Activated B cell treated with CpG ODN at 0.5 μM for 24 hours (primary cell): ENCODE measurements at regions not wholly inside any gene's neighbourhood (a gene's known extent, or its start where the extent isn't known, plus 50 kb on each side); places are given as distances from the start of the nearest gene placed in this dataset.

Experiments used
- ATAC-seq: fragments of 200-7000 bp; cut with Tn5 transposase; one replicate; pipeline ENCODE4 v1.10.0; 2021; ENCODE audit warnings: low read depth, mild to moderate bottlenecking, moderate library complexity
- CTCF ChIA-PET: fragments of 350-600 bp; sonication (Branson Sonifier 250); formaldehyde crosslinking; loops from one replicate; lab custom pipeline; 2021; ENCODE audit warnings: antibody characterized with exemption; lab: Charles Lee
- POLR2A ChIA-PET: fragments of 350-600 bp; sonication (Branson Sonifier 250); formaldehyde crosslinking; loops from one replicate; lab custom pipeline; 2021; ENCODE audit warnings: antibody characterized with exemption; lab: Charles Lee
- DNase-seq: peaks from one replicate; pipeline ENCODE4 v3.0.0; 2022
- H3K27ac Mint-ChIP-seq: one replicate; pipeline ENCODE4 v1.8.0; 2020; ENCODE audit warnings: mixed read lengths
- H3K27me3 Mint-ChIP-seq: one replicate; pipeline ENCODE4 v1.8.0; 2021; ENCODE audit warnings: mixed read lengths
- H3K36me3 Mint-ChIP-seq: one replicate; pipeline ENCODE4 v1.8.0; 2021; ENCODE audit warnings: low read depth, mixed read lengths
- H3K4me1 Mint-ChIP-seq: one replicate; pipeline ENCODE4 v1.8.0; 2021; ENCODE audit warnings: mixed read lengths
- H3K4me3 Mint-ChIP-seq: one replicate; pipeline ENCODE4 v1.8.0; 2020; ENCODE audit warnings: mild to moderate bottlenecking, mixed read lengths
- H3K9me3 Mint-ChIP-seq: one replicate; pipeline ENCODE4 v1.8.0; 2020; ENCODE audit warnings: mixed read lengths
- intact Hi-C: fragments of 100-400 bp; cut with micrococcal nuclease; formaldehyde crosslinking; loops from one replicate; pipeline ENCODE4 v1.15.1; 2024
- TF ChIP-seq, protein P1 (sequence below): fragments of 200-600 bp; IDR thresholded peaks from one replicate; pipeline ENCODE4 v1.8.0; 2022; ENCODE audit warnings: antibody characterized with exemption, mild to moderate bottlenecking

DNA sequence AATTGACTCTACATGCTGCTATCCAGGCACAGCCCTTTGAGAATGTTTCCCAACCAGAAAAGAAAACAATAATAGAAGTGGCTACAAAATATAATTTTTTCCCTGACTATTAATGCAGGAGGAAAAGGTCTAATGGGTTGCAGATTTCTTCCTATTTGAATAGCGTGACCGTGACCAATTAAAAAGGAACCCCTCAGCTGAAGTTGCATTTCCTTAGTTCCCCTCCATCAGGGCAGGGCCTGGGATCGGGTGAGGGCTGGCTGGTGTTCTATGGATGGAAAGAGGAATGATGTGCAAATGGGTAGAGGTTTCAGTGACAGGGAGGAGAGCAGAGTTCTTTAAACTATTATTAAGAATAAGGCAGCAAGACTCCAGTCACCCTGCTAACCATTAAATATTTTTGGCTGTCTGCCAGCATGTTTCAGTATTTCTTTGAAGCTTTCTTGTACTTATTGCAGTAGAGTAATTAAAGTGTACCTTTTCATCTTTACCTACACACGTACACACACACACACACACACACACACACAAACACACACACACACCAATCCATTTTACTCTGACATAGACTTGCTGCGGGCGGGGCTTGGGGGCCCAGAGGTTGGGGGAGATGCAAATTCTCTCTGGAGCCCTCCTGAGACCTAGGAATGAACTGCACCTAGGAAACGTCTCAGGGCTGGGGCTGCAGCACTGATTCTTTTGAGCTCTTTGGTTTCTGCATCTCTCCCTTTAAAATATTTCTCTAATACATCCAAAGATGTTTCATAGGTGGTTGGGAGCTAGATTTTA is 154.8 kb upstream of the SLC35B3 start:
- Mint-ChIP-seq H3K4me3 (no peak overlapping the region), H3K36me3 (no peaks in the 10 kb centered on the region), H3K27me3 (no peaks in the 10 kb centered on the region), H3K9me3 (peaks cover 10% of the 10 kb centered on the region), H3K27ac (no peak overlapping the region), H3K4me1 (no peaks in the 10 kb centered on the region)
- no peak for ATAC-seq
- POLR2A ChIA-PET = no interaction called here
- DNase-seq = no peak
- TF ChIP-seq, protein P1, sequence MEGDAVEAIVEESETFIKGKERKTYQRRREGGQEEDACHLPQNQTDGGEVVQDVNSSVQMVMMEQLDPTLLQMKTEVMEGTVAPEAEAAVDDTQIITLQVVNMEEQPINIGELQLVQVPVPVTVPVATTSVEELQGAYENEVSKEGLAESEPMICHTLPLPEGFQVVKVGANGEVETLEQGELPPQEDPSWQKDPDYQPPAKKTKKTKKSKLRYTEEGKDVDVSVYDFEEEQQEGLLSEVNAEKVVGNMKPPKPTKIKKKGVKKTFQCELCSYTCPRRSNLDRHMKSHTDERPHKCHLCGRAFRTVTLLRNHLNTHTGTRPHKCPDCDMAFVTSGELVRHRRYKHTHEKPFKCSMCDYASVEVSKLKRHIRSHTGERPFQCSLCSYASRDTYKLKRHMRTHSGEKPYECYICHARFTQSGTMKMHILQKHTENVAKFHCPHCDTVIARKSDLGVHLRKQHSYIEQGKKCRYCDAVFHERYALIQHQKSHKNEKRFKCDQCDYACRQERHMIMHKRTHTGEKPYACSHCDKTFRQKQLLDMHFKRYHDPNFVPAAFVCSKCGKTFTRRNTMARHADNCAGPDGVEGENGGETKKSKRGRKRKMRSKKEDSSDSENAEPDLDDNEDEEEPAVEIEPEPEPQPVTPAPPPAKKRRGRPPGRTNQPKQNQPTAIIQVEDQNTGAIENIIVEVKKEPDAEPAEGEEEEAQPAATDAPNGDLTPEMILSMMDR = no peak
- intact Hi-C loops = no loop called here
- CTCF ChIA-PET = no interaction called here

DNA sequence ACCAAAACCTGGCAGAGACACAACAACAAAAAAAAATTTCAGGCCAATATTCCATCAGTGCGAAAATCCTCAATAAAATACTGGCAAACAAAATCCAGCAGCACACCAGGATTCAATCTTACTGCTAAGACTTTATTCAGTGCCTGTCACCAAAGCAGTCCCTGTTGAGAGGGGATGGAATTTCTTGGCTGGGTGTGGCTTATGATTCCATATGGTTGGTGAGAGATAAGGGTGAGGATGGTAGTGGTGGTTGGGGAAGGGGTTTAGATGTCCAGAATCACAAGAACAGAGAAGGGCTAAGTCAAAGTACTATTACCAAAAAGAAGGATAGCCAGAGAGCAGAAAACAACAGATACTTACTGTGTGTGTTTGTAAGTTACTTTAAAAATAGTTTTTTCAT is 152.8 kb upstream of the SLC35B3 start:
- ATAC-seq (no peak), DNase-seq (no peak)
- Mint-ChIP-seq H3K4me3 (no peak overlapping the region), H3K4me1 (no peaks in the 10 kb centered on the region), H3K27ac (no peak overlapping the region), H3K9me3 (peaks cover 14% of the 10 kb centered on the region), H3K36me3 (no peaks in the 10 kb centered on the region), H3K27me3 (no peaks in the 10 kb centered on the region)
- TF ChIP-seq, protein P1 = no peak
- intact Hi-C loops = no loop called here
- POLR2A ChIA-PET = no interaction called here
- CTCF ChIA-PET = no interaction called here

DNA sequence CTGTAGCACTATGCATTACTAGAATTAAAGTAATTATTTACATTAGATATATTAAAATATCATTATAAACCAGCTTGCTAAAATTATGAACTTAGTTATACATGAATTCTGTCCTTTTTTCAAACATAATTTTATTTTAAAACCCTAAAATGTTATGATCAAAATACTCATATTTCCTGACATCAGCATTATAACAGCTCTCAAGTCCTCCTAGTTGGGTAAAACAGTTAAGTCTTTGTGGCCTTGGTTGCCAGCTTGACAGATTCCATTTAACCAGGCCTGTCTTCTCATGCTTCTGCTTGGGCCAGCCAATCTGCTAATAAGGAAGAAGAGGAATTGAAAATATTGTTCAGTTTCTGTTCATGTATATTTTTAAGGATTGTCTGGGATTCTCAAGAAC is 147.9 kb upstream of the SLC35B3 start:
- Mint-ChIP-seq H3K4me3 (no peak overlapping the region), H3K27ac (no peak overlapping the region), H3K9me3 (peaks cover 10% of the 10 kb centered on the region), H3K36me3 (no peaks in the 10 kb centered on the region), H3K27me3 (no peaks in the 10 kb centered on the region), H3K4me1 (no peaks in the 10 kb centered on the region)
- intact Hi-C loops = no loop called here
- ChIA-PET POLR2A (no interaction called here), CTCF (no interaction called here)
- TF ChIP-seq, protein P1 = no peak
- DNase-seq = no peak
- no peak for ATAC-seq

DNA sequence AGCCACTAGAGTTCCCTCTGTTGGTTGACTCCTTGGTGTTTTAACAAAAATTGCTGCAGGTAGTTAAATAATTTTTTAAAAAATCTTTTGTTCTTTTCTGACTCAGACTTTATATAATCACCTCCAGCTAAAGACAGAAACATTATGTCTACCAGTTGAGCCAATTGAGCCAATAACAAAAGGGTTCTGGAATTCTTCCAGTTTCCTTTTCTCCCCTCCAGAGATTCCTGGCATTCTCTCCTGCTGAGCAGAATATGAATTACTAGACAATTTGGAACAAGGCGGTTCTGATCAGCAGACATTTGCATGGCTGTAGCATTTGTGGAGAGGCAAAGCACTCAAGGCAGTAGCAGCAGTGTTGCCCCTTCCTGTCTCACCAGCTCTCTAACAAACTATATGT is 144.0 kb upstream of the SLC35B3 start:
- intact Hi-C loops = no loop called here

DNA sequence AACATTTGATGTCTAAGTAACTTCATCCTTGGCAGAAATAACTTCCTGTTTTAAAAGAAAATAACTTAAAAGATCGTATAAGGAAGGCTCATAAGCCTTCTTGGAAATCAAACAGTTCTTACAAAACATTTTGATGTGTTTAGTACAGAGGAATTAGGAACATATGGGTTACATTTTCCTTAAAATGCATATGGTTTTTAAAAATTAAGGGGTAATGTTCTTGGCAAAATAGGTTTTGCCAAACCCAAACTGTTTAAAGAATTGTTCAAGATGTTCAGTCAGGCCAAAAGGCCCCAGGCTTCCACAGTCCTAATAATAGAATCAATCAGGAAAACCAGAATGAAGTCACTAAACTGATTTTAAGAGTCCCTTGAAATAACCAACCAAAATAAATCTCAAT is 142.7 kb upstream of the SLC35B3 start:
- Mint-ChIP-seq H3K9me3 (no peaks in the 10 kb centered on the region), H3K4me1 (no peaks in the 10 kb centered on the region), H3K4me3 (no peak overlapping the region), H3K27me3 (no peaks in the 10 kb centered on the region), H3K36me3 (no peaks in the 10 kb centered on the region), H3K27ac (no peak overlapping the region)
- intact Hi-C loops = no loop called here
- POLR2A ChIA-PET = no interaction called here
- CTCF ChIA-PET = no interaction called here
- DNase-seq = no peak
- TF ChIP-seq, protein P1 = no peak
- ATAC-seq = no peak

More for the DNA sequence above, 144.0 kb upstream of the SLC35B3 start:
- no peaks in the 10 kb centered on the region for H3K4me1 Mint-ChIP-seq
- DNase-seq (no peak), ATAC-seq (no peak)
- TF ChIP-seq, protein P1 = no peak
- ChIA-PET CTCF (no interaction called here), POLR2A (no interaction called here)
- no peak overlapping the region for H3K4me3 Mint-ChIP-seq
- no peak overlapping the region for H3K27ac Mint-ChIP-seq
- no peaks in the 10 kb centered on the region for H3K27me3 Mint-ChIP-seq
- no peaks in the 10 kb centered on the region for H3K36me3 Mint-ChIP-seq
- H3K9me3 Mint-ChIP-seq = peaks cover under 1% of the 10 kb centered on the region
